DND-41 (cell line): ENCODE measurements at regions not wholly inside any gene's neighbourhood (a gene's known extent, or its start where the extent isn't known, plus 50 kb on each side); places are given as distances from the start of the nearest gene placed in this dataset.

Experiments
- CTCF ChIP-seq: IDR thresholded peaks from 2 replicates; pipeline ENCODE4 v1.5.1; 2012; ENCODE audit warnings: borderline replicate concordance, low read length, moderate library complexity, mild to moderate bottlenecking; ENCODE audit not compliant: poor library complexity, severe bottlenecking; ENCODE audit errors: extremely low read depth
- EZH2 ChIP-seq: IDR thresholded peaks from 3 replicates; pipeline ENCODE4 v1.6.1; 2012; ENCODE audit warnings: borderline replicate concordance, low read depth, mild to moderate bottlenecking, moderate library complexity, low read length, inconsistent platforms; ENCODE audit not compliant: severe bottlenecking

- TF ChIP-seq CTCF, result no peak
- TF ChIP-seq EZH2, result no peak
Observed at GRCh38 chr10:131777162-131777561, 123.6 kb upstream of the PPP2R2D start.
